GM08714 (cell line): ENCODE measurements at regions not wholly inside any gene's neighbourhood (a gene's known extent, or its start where the extent isn't known, plus 50 kb on each side); places are given as distances from the start of the nearest gene placed in this dataset.

Experiments used
- H3K4me3 ChIP-seq: fragments of 200-500 bp; sonication (Bioruptor generic); 2 replicates; pipeline ENCODE4 v1.5.1; 2014; ENCODE audit warnings: mild to moderate bottlenecking, low read length, inconsistent platforms
- ZNF274 ChIP-seq: IDR thresholded peaks from 2 replicates; pipeline ENCODE4 v1.6.1; 2012; ENCODE audit warnings: mild to moderate bottlenecking, low read depth, low read length

GRCh38 chr18:38464024-38464423 is 898.4 kb upstream of the CELF4 start:
- TF ChIP-seq ZNF274 = no peak
- H3K4me3 ChIP-seq = no peak overlapping the region

DNA sequence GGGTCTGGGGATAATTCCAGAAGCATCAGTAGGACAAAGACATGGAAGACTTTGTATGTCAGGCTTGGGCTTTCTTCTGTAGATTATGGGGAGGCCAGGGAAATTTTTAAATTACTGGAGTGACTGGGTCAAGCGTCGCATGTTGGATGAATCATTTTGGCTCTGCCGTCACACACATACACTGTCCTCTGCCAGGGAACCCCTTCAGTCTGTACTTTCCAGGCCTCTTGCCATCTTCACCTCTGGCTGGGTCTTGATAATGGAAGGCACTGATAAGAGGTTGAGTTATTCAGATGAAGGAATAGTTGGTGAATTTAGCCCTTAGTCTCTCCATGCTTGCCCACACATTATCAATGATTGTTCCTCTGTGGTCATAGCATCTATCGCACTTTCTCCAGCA is 895.1 kb upstream of the CELF4 start:
- TF ChIP-seq ZNF274 = no peak
- no peak overlapping the region for H3K4me3 ChIP-seq

- no peak overlapping the region for H3K4me3 ChIP-seq
- no peak for TF ChIP-seq ZNF274
Observed at GRCh38 chr18:38459131-38459994, 893.8 kb upstream of the CELF4 start.

GRCh38 chr18:38458698-38459097 is 893.1 kb upstream of the CELF4 start:
- H3K4me3 ChIP-seq = no peak overlapping the region
- TF ChIP-seq ZNF274 = no peak

GRCh38 chr18:38456253-38456652 is 890.7 kb upstream of the CELF4 start:
- H3K4me3 ChIP-seq = no peak overlapping the region
- no peak for TF ChIP-seq ZNF274

DNA sequence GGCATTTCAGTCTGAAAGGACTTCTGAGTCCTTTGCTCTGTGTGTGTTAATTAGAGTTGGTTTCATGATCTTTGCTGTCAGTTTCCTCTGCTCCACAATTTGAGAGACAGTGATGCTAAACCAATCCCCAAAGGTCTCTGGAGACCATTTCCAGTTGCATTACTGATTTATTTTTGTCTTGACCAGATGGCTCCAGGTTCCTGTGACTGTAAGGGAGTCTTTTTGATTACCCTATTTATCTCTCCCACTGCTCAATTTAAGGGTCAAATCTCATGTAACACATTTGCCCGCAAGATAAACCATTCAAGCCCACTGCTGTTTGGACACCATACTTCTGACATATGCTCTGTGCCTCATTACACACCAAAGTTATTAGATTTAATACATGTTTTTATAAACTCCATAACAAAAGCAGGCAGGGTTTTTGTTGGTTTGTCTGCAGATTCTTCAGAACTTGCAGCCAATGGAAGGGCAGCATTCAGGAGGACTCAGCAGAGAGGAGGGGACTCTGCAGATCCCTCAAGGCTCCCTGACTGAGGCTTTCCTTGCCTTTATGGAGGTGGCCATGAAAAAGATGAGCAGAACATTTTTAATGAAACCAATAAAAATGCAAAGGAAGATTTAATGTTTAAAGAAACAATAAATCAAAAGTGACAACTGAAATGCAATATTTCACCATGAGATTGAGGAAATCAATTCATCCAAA is 889.3 kb upstream of the CELF4 start:
- TF ChIP-seq ZNF274 = no peak

GRCh38 chr18:38453880-38454279 is 888.3 kb upstream of the CELF4 start:
- TF ChIP-seq ZNF274 = no peak
- H3K4me3 ChIP-seq = no peak overlapping the region

More for the DNA sequence above, 889.3 kb upstream of the CELF4 start:
- no peak overlapping the region for H3K4me3 ChIP-seq

DNA sequence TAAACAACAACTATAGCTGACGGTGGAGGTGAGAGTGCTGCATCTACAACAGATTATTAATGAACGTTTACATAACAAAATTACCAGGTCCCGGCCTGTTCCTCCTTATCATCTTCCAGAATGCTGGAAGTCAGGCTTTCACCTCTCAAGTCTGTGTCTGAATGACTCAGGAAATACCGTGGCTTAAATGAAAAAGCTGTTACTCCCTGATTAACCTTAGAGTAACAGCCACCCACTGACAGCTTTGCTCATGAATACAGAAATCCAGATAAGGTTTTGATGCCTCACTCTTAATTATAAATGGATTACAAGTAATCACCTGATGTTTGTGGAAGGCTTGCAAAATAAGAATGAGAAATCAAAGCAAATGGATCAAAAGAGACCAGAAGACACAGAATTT is 885.3 kb upstream of the CELF4 start:
- no peak for TF ChIP-seq ZNF274
- no peak overlapping the region for H3K4me3 ChIP-seq

- no peak overlapping the region for H3K4me3 ChIP-seq
- no peak for TF ChIP-seq ZNF274
Observed at GRCh38 chr18:38445804-38446145, 880.2 kb upstream of the CELF4 start.

DNA sequence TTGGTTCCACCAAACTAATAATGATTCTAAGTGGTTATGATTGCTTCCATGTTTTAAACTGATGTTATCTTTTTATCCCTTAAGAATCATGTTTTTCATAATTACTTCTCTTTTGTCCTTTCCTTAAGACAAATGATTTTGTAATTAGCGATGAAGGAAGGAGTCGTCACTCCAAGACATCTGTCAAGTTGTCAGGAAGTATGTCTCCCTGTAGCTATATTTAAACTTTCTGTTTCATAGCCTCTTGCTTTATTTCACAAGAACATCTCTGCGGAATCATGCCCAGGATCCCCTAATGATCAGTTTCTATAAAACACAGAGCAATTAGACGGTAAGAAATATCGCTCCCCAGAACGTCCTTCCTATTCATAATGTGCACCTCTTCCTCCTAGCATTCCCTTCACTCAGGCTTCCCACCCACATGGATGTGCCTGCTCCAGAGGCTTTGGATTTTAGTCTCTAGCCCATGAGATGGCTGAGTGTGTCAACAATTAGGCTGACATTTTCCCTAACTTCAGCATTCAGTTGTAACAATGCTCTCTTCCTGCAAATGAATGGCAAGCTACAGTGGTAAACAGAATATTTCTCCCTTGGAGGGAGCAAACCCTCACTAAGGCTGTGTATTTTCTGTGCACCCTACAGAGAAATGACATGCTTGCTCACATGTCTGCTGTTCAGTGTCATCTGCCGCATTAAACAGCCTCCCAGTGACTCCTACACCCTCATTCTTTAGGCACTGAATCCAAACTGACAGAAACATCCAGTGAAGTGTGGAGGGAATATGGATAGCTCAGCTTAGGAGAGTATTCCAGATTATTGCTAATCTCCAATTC is 879.6 kb upstream of the CELF4 start:
- TF ChIP-seq ZNF274 = no peak
- no peak overlapping the region for H3K4me3 ChIP-seq

DNA sequence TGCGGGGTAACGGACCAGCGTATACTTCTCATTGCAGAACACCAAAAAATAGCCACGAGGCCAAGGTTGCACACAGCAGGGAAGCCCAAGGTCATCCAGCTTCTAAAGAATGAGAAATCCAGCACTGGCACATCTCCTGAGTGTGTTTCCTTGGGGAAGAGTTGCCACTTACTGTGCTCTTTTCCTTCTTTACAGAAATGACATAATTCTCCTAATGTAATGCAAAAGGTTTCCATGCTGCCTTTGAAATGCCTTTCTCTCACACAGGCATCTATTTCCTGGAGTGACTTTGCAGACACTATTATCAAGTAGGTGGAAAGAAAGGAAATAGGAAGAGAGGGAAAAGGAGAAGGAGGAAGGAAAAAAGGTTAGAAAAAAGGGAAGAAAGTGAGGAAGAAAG is 862.1 kb upstream of the CELF4 start:
- no peak overlapping the region for H3K4me3 ChIP-seq
- no peak for TF ChIP-seq ZNF274

- TF ChIP-seq ZNF274 = no peak
Observed at GRCh38 chr18:38427234-38427633, 861.6 kb upstream of the CELF4 start.

DNA sequence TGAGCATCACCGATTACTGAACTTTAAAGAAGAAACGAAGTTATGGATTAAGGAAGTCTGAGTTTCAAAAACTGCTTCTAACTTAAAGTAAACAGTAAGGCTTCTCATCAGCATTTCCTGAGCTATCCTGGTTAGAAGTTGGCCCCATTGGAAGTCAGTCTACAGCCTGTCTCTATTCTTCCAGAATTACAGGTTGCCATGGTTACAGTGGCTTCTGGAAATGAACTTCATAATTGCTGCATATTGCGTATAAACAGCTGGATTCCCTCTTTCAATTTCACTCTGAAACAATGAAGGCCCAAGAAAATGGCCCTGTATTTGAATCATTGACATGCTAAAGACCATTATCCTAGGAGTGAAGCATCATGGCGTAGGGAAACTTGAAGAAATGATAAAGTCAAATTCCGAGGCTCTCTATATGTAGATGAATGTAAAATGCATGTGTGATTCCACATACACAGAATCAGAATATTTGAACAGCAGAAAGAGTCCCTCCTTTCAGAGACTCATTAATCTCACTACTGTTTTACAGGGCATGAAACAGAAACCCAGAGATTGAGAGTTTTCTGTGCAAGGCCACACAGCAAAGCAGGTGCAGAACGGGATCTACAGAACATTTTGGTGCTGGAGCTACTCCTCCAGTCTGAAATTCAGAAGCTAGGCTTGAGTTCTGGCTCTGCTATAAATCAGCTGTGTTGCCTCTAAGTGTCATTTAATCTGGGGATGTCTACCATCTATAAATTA is 856.4 kb upstream of the CELF4 start:
- H3K4me3 ChIP-seq = no peak overlapping the region
- no peak for TF ChIP-seq ZNF274

More at GRCh38 chr18:38427234-38427633, 861.6 kb upstream of the CELF4 start:
- no peak overlapping the region for H3K4me3 ChIP-seq

DNA sequence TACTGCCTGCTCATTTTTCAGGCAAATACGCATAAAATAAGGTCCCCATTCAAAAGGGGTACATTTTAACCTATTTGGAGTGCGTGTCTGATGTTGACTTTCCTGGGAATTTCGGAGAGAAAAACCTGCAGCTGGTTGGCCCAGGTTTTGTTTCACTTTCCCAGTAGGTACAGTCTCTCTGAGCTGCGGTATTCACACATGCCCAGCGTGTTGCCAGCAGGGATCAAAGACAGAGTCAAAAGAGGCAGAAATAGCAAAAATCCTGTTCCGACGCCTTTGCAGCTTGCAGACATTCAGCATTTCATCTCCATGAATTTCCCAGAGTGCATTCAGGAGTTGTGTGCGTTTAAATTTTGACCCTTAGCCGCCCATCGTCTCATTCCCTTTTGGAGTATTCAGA is 855.4 kb upstream of the CELF4 start:
- TF ChIP-seq ZNF274 = no peak
- H3K4me3 ChIP-seq = no peak overlapping the region

GRCh38 chr18:38420611-38421010 is 855.0 kb upstream of the CELF4 start:
- no peak overlapping the region for H3K4me3 ChIP-seq
- no peak for TF ChIP-seq ZNF274
